HG03571 (cell line): ENCODE measurements at regions not wholly inside any gene's neighbourhood (a gene's known extent, or its start where the extent isn't known, plus 50 kb on each side); places are given as distances from the start of the nearest gene placed in this dataset.
"Not testable (repeated sequence)": the region's sequence is repeated elsewhere in the genome, so short reads cannot be mapped to it uniquely, and the experiment has no call there.

ENCODE experiments used
- ATAC-seq: cut with Tn5 transposase; IDR thresholded peaks from one replicate; pipeline ENCODE4 v1.9.1; 2021; ENCODE audit not compliant: unreplicated experiment

DNA sequence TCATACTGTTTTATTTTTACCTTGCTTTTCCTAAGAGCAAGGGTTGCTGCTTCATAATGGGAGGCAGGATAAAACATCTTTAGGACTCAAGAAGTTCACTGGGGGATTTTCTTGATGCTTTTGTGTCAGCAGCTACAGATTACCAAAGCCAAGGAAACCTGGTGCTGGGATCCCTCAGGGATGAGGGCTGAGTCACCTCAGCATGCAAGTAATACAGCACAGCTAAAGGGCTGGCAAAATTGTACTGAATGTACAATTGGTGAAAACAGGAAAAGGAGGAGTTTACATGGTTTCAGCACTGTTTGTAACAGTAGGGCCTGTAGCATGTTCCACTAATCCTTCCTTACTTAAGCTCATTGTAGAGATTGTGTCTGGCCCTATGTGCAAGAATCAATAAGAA, 1056.8 kb downstream of the SORCS1 start:
- ATAC-seq: no peak

DNA sequence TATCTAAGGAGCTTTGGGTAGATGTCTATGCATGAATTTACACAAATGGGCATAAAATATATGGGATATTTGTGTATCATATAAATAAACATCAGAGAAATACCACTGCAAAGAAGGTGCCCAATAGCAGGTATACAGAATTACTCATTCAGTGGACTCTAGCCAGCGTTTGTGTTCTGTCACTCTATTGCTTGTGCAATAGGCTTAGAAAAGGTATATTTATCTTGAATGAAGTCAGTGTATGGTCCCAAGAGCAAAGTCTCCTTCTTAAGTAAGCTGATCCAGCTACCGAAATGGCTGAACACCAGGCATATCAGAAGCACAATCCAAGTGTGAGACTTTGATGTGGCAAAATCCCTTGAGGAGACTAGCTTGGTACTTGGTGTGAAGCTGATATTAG, 1058.4 kb downstream of the SORCS1 start:
- ATAC-seq: no peak

DNA sequence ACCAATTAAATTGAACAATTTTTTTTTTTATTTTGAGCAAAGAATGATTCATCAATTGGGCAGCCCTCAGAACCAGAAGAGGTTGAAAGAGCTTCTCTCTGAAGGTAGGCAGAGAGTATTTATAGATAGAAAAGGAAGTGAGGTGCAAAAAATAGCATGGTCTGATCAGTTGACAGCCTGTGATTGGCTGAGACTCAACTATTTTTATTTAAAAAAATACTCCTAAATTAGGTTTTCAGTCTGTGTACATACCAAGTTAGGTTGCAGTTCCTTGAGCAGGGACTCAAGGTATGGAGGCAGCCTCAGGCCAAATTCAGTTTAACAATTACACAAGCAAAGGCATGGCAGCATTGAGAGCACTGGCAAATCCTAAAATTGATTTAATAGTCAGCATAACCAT, 1074.7 kb downstream of the SORCS1 start:
- ATAC-seq: no peak

DNA sequence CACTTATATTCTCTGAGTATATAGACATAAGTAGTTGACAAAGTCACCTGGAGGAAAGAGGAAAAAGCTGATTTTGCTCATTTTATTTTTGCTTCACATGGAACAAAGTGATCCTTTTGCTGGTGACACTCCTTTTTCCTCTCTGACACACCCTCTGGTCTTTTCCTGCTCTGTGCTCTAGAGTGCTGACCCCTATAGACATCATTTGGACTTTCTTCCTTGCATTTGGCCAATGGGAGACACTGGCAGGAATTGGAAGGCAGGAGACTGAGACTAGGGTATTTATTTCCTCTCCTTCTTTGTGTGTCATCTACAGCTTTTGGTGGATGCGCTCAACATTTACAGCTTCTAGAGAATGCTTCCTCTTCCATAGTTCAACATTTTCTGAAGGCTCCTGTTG, 1078.1 kb downstream of the SORCS1 start:
- ATAC-seq: no peak

DNA sequence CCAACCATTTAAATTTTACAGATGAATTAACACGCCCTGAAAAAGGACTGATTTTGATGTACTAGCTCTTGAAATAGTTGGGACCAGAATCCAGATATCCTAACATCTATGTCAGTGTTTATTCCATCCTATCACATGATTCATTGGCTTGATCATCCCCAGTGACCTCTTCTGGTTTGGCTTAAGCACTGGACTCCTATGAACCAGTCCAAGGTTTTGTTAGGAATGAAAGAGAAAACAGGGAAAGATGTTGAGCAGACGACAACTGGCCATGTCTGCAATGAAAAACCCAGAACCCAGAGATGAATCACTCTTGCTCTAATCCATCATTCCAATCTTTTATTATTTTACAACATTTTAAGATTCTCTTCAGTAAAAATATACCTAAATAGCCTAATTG, 1080.9 kb downstream of the SORCS1 start:
- ATAC-seq: no peak

DNA sequence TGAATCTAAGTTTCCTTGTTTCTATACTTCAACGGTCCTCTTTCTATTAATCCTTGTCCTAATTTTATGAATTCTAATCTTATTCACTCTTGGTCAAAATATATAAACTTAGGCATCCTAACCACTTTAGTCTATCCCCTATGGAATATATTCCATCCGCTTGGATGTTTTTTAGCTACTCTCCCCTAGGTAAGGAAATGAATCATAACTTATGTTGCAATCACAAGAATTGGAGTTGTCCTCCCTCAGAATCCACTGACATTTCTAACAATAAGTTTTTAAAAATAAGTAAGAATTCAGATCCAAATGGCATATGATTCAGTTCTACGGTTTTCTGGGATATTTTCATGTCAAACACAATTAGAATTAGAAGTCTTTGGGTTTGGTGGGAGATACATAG, 1081.6 kb downstream of the SORCS1 start:
- ATAC-seq: no peak

DNA sequence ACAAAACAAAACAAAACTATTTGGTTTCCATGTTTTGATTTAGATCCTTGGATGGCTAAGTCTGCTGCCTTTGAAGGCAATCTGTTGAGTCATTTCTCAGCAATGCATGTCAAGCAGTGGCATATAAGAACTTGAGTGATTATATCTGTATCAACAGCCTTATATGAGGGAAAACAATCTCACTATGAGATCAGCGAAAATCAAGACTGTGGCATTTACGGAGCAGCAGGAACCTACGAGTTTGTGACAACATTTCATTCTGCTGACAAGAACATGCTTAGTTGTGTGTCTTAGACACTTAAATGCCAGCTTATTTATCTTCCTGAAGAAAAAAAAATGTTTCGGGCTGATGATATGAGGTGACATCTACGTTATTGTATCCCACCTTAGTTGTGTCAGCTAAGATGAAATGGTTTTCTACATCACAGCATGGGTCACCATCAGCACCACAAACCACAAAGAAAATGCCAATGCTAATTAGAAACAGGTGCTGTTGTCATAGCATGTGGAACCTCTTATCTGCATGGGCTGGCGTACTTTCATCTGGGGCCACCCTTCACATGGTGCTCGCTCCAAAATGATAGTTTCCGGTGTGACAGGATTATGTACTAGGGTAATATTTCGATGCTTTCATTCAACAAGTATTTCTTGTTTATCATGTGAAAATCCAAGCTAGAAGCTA, 1085.5 kb downstream of the SORCS1 start:
- no peak for ATAC-seq

DNA sequence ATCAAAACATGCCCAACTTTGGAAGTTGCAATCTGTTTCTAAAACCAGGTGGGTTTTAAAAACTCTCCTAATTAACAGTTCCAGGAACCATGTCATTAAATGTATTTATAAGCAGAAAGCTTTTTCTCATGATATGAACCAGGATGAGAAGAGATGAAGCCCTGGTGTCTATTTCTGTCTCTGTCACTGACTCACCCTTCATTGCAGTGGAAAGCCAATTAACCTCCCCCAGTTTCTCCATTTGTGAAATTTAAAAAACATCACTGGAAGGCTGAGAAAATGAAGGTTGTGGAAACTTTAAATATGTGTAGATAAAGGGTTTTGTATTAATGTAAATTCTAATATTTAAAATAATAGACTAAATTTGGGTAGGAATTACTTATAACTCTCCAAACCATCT, 1088.0 kb downstream of the SORCS1 start:
- no peak for ATAC-seq

DNA sequence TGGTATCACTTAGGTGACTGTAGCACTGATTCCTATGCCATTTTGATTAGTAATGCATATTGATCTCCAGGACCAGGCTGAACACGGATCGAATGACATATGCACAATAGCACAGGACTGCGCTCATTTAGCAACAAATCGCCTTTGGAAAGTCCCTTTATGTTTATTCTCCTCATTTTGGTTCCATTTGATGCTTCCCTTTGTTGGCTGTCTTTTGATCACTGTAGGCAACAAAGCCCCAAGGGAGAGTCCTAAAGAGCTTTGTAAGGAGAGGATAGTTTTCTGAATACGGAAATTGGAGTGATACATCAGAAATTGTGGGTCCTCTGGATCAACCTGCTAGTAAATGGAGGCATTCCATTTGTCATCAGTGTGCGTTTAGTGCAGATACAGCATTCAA, 1111.4 kb downstream of the SORCS1 start:
- ATAC-seq: no peak

DNA sequence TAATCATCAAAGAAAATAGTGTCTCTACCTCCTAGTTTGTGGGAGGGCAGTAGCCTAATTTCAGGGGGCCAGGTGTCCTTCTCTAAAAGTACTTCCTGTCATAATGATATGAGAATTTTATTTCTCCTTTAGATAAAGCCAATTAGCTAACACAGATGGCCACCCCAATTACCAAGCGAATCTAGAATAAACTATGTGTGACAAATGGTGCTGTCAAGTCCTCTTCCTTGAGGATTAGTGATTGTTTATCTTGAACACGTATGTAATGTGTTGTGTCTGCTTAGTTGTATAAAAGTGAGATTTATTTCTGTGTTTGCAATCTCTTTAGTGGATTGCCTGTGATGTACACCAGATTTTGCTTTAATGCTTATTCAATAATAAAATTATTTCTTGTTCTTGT, 1120.0 kb downstream of the SORCS1 start:
- no peak for ATAC-seq

DNA sequence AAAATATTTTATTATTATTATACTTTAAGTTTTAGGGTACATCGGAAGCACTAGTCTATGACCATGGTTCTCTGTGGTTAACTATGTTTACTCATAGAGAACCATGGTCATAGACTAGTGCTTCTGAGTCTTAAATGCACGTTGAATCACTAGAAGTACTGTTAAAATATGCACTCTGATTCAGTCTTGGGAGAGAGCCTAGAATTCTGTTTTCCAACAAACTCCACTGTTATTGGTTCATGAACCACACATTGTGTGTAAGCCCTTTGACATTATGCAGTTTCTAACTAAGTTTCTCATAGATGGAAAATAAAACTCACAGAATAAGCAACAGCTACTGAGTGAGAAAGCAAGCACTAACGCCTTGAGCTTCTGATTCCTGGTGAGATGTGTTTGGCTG, 1120.6 kb downstream of the SORCS1 start:
- no peak for ATAC-seq

DNA sequence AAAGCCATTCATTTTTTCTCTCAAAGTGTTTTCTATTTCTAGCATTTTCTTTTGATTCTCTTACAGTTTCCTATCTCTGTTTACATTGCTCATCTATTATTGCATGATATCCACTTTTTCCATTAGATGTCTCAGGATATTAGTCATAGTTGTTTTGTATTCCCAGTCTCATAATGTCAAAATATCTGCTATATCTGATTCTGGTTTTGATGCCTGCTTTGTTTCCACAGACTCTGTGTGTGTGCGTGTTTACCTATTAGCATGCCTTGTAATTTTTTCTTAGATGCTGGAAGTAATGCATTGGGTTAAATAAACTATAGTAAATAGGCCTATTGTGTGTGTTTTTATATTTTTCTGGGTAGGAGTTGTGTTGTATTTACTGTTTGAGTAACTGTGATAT, 1126.3 kb downstream of the SORCS1 start:
- no peak for ATAC-seq

DNA sequence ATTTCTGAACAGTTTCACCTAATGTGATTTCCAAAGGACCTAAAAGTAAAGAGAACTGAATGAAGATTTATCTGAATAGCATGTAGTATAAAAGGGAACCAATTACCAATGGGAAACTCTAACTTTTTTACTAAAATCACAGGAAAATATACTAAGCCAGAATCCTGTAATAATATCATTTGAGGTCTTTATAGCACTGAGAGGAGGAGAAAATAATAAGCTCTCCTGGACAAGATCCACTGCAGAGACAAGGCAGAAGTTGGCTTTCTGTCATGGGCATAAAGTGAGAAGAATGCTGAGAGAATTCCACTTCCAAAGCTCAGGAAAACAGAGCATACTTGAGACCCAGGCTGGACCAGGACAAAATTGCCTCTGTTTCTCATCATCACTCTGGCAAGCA, 1131.4 kb downstream of the SORCS1 start:
- no peak for ATAC-seq

DNA sequence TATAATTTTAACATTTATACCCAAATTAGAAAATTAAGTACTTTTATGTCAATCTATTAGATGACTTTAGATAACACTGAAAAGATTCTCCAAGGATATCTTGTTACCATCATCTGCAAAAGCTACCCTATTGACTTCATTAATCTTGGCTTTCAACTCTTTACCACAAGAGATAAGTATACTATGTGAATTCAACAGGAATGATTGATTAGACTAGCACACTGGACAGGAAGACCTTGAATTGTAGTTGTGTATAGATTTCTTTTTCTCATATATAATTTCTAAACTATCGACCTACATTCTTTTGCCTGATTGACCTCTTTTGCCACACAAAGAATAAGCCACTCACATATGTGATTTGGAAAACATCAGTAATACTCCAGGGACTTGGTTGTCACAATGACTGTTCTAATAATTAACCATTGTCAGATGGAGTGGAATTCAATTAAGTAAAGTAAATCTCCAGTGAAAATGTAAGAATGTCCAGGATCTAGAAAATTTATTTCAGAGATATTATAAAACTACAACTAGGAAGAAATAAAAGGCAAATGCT, 1132.0 kb downstream of the SORCS1 start:
- ATAC-seq: no peak

DNA sequence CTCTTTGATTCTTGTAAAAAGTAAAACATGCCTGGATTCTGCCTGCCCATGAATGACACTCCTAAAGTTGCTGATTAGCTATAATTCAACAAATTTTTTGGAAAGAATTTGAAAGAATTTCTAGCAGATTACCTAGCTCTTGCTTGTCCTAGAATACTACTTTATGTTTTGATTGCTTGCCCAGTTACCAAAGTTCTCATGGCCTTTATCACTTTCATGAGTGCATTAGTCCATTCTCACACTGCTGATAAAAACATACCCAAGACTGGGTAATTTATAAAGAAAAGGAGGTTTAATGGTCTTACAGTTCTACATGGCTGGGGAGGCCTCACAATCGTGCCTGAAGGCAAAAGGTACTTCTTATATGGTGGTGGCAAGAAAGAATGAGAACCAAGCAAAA, 1137.3 kb downstream of the SORCS1 start:
- ATAC-seq: no peak

DNA sequence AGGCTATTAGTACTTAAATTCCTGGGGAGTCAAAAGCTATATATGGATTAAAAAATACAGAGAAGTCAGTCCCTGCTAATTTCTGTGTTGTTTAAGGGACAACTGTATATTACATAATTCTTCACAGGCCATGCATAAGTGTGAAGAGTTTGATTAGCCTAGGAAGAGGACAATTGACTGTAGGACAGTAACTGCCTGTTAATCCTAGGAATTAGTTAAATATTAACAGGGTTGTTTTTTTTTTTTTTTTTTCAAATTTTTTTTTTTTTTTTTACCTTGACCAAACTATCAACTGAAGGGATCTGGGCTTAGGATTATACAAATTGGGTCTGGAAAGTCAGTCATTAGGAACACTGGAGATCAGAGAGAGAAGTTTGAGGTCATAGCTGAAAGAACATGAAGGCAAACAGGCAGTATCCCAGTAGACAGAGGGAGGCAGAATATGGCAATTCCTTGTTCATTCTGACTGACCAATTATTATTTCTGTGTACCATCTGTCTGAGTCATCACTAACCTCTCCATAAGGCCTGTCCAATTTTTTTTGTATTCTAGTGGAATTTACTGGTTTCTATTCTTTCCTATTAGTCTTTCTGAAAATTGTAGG, 1139.2 kb downstream of the SORCS1 start:
- ATAC-seq: no peak

DNA sequence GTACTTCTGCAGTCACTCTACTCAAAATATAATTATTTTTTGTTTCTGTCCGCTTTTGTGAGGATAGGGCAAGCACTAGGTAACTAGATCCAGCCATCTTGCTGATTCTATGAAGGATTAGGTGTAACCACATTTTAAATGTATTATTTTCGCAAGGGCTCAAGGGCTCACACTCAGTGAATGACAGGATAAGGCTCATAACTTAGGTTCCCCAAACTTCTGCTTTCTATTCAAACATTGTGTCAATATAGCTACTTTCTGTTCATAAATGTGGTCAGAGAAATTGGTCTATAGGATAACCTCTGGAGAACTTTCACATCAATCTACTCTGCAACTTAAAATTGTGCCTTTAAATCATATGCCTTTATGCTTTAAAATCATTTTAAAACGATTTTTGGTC, 1141.2 kb downstream of the SORCS1 start:
- ATAC-seq: no peak

DNA sequence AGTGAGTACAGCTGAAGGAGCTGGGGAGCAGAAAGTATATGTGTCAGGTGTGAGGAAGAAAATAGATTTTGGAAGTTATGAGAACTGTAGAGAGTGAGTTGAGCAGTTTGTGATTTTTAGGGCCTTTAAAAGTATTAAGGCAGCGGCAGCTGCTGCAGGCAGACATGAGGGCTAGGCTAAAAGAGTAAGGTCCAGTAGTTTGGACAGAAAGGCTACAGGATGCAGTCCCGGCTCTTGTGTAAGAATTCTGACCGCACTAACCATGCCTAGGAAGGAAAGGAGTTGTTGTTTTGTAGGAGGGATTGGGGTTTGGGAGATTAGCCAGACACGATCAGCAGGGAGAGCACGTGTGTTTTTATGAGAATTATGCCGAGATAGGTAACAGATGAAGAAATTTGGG, 1144.9 kb downstream of the SORCS1 start:
- ATAC-seq: not testable (repeated sequence)

DNA sequence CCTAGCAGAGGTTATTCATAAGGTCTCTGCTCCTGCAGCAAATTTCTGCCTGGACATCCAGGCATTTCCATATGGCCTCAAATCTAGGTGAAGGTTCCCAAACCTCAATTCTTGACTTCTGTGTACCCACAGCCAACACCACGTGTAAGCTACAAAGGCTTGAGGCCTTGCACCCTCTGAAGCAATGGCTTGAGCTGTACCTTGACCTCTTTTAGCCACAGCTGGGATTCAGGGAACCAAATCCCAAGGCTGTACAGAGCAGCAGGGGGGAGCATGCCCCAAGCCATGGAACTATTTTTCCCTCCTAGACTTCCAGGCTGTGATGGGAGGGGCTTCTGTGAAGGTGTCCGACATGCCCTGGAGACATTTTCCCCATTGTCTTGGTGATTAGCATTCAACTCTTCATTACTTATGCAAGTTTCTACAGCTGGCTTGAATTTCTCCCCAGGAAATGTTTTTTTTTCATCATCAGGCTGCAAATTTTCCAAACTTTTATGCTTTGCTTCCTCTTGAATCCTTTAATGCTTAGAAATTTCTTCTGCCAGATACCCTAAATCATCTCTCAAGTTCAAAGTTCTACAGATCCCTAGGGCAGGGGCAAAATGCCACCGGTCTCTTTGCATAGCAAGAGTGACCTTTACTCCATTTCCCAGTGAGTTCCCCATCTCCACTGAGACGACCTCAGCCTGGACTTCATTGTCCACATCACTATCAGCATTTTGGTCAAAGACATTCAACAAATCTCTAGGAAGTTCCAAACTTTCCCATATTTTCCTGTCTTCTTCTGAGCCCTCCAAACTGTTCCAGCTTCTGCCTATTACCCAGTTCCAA, 1148.9 kb downstream of the SORCS1 start:
- not testable (repeated sequence) for ATAC-seq

DNA sequence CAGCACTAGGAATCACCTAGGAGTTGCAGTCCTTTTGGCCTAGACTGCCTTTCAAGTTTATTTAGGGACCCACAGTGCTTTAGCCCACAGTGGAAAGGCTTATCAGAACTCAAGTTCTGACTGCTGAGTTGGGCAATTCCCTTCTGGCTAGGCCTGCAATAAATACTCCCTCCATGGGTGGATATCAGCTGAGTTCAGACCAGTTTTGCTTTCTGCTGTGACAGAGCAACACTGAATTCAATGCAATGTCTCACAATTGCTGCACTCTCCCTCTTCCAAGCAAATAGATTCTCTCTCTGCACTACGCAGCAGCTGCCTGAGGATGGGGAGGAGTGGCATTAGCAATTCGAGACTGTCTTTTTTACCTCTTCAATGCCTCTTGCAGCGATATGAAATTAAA, 1153.3 kb downstream of the SORCS1 start:
- ATAC-seq: no peak

DNA sequence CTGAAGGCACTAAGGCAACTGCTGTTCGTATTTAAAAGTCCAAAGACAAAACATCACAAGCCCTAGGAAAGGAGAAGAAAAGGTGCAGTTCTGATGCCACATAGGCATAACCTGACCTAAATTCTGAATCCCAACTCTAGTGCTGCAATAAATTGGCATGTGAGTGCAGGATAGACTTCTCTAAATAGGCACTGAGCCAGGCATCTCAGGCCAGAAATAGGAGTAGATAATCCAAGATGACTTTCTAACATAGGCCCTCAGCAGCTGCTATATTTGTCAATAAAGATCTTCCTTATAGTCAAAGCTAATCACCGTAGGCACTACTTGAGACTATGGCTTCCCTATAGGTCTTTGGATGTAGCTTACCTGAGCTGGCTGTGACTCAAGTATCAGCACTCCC, 1163.8 kb downstream of the SORCS1 start:
- no peak for ATAC-seq

DNA sequence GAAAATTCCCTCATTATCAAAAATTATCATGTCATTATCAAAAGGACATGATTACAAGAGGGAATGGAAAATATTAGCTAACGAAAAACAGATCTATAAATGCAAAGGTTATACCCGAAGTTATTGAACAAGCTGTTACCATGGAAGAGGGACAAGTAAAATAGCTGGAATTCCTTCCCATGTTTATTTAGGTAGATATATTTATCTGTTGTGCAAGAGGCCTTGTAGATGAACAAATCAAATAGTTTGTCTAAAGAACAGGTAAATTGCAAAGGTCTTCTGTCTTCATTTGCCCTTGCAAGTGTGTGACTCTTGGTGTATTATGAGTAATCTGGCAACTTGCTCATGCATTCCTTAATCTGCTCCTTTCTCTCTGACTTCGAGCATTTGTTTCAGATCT, 1170.9 kb downstream of the SORCS1 start:
- ATAC-seq: no peak
